Lower leg skin (tissue), 4 donors: ENCODE measurements at regions not wholly inside any gene's neighbourhood (a gene's known extent, or its start where the extent isn't known, plus 50 kb on each side); places are given as distances from the start of the nearest gene placed in this dataset.

Experiments used
- DNase-seq, 2 donors: peaks; one replicate each; pipeline ENCODE4 v3.0.0-alpha.2; 2019; ENCODE audit warnings: low spot score in 2 of 2
- H3K4me3 ChIP-seq: fragments of 200-600 bp; sonication (generic); 2 replicates; pipeline ENCODE4 v1.5.1; 2017; ENCODE audit warnings: mild to moderate bottlenecking, low read depth; ENCODE audit not compliant: poor library complexity, severe bottlenecking
- CTCF ChIP-seq, 3 donors: fragments of 450-650 bp; IDR thresholded peaks; one replicate each; pipeline ENCODE4 v1.5.1; 2016; ENCODE audit warnings: antibody characterized with exemption in 3 of 3, mild to moderate bottlenecking in 3 of 3, moderate library complexity in 2 of 3
- POLR2A ChIP-seq, 2 donors: fragments of 450-650 bp; IDR thresholded peaks; one replicate each; pipeline ENCODE4 v1.6.1; 2016 to 2017; ENCODE audit warnings: antibody characterized with exemption in 2 of 2, mild to moderate bottlenecking in 1 of 2, moderate library complexity in 1 of 2
- WGBS, 2 donors: methylation state at CpG; one replicate each; pipeline ENCODE4 v1.1.5; 2018; 5-methylcytosine and 5-hydroxymethylcytosine counted together
- intact Hi-C: fragments of 100-400 bp; cut with DNase I; formaldehyde crosslinking; loops from one replicate; pipeline ENCODE4 v1.15.0; 2023; ENCODE audit warnings: low total_unique reads

GRCh38 chr3:40618158-40618557, 93.4 kb downstream of the ZNF621 start:
- no peak overlapping the region for H3K4me3 ChIP-seq
- TF ChIP-seq POLR2A (IDR thresholded peaks at IDR 0.05) (no peak), CTCF (IDR thresholded peaks at IDR 0.05) (no peak)
- intact Hi-C loops: no loop called here
- DNase-seq: no peak

GRCh38 chr3:40620151-40620550, 95.4 kb downstream of the ZNF621 start:
- no peak overlapping the region for H3K4me3 ChIP-seq
- 35 to 39% methylated on average over 2 of the region's 2 CpGs for WGBS, 2 donors
- no peak for TF ChIP-seq POLR2A (IDR thresholded peaks at IDR 0.05)
- TF ChIP-seq CTCF (IDR thresholded peaks at IDR 0.05): no peak
- intact Hi-C loops: no loop called here
- no peak for DNase-seq

- DNase-seq: no peak
- intact Hi-C loops: no loop called here
- no peak overlapping the region for H3K4me3 ChIP-seq
- 56 to 63% methylated on average over 4 of the region's 4 CpGs for WGBS, 2 donors
- no peak for TF ChIP-seq CTCF (IDR thresholded peaks at IDR 0.05)
- no peak for TF ChIP-seq POLR2A (IDR thresholded peaks at IDR 0.05)
Observed at GRCh38 chr3:40621252-40621651, 96.5 kb downstream of the ZNF621 start.

GRCh38 chr3:40623567-40623966, 98.8 kb downstream of the ZNF621 start:
- H3K4me3 ChIP-seq: no peak overlapping the region
- WGBS, 2 donors: 13 to 32% methylated on average over 1 of the region's 1 CpG
- DNase-seq: peak; percentile 55 to 79
- intact Hi-C loops: no loop called here
- TF ChIP-seq POLR2A (IDR thresholded peaks at IDR 0.05): no peak
- TF ChIP-seq CTCF (IDR thresholded peaks at IDR 0.05): no peak

GRCh38 chr3:40624189-40624769, 99.5 kb downstream of the ZNF621 start:
- H3K4me3 ChIP-seq: no peak overlapping the region
- intact Hi-C loops: no loop called here
- no peak for TF ChIP-seq CTCF (IDR thresholded peaks at IDR 0.05)
- no peak for TF ChIP-seq POLR2A (IDR thresholded peaks at IDR 0.05)
- DNase-seq: peak in 1 of 2 donors; percentile 25
- WGBS, 2 donors: 83 to 93% methylated on average over 2 of the region's 2 CpGs

GRCh38 chr3:40627095-40627494, 102.3 kb downstream of the ZNF621 start:
- no peak for DNase-seq
- 86 to 94% methylated on average over 1 of the region's 1 CpG for WGBS, 2 donors
- no peak for TF ChIP-seq CTCF (IDR thresholded peaks at IDR 0.05)
- no peak for TF ChIP-seq POLR2A (IDR thresholded peaks at IDR 0.05)
- intact Hi-C loops: no loop called here
- no peak overlapping the region for H3K4me3 ChIP-seq
